GM20000 (cell line): ENCODE measurements at regions not wholly inside any gene's neighbourhood (a gene's known extent, or its start where the extent isn't known, plus 50 kb on each side); places are given as distances from the start of the nearest gene placed in this dataset.
"Not testable (repeated sequence)": the region's sequence is repeated elsewhere in the genome, so short reads cannot be mapped to it uniquely, and the experiment has no call there.

Experiments used
- DNase-seq: peaks from one replicate; pipeline ENCODE4 v3.0.0; 2012; ENCODE audit warnings: low spot score
- CTCF ChIP-seq: IDR thresholded peaks from 2 replicates; pipeline ENCODE4 v1.5.1; 2012; ENCODE audit warnings: mild to moderate bottlenecking, control low read depth; ENCODE audit errors: extremely low read depth, missing control alignments

- DNase-seq = no peak
- no peak for TF ChIP-seq CTCF
These were observed 214.9 kb downstream of the IL20RB start for GRCh38 chr3:137172728-137173127.

- TF ChIP-seq CTCF = no peak
- no peak for DNase-seq
These were observed 216.7 kb downstream of the IL20RB start for GRCh38 chr3:137174514-137174913.

GRCh38 chr3:137180220-137180619 lies 222.4 kb downstream of the IL20RB start:
- no peak for DNase-seq

GRCh38 chr3:137191133-137191923 lies 233.5 kb downstream of the IL20RB start:
- TF ChIP-seq CTCF = no peak
- DNase-seq = no peak

More at GRCh38 chr3:137180220-137180619, 222.4 kb downstream of the IL20RB start:
- no peak for TF ChIP-seq CTCF

GRCh38 chr3:137191951-137192350 lies 234.2 kb downstream of the IL20RB start:
- no peak for TF ChIP-seq CTCF
- DNase-seq = no peak

GRCh38 chr3:137194301-137194700 lies 236.5 kb downstream of the IL20RB start:
- TF ChIP-seq CTCF = no peak
- no peak for DNase-seq

GRCh38 chr3:137198374-137198773 lies 240.6 kb downstream of the IL20RB start:
- not testable (repeated sequence) for DNase-seq

GRCh38 chr3:137199678-137200077 lies 241.9 kb downstream of the IL20RB start:
- peak; percentile 39 for DNase-seq
- no peak for TF ChIP-seq CTCF
